HG03066 (cell line): ENCODE measurements at regions not wholly inside any gene's neighbourhood (a gene's known extent, or its start where the extent isn't known, plus 50 kb on each side); places are given as distances from the start of the nearest gene placed in this dataset.
"Not testable (repeated sequence)": the region's sequence is repeated elsewhere in the genome, so short reads cannot be mapped to it uniquely, and the experiment has no call there.

Experiments used
- ATAC-seq: cut with Tn5 transposase; IDR thresholded peaks from one replicate; pipeline ENCODE4 v1.9.1; 2021; ENCODE audit warnings: low read depth; ENCODE audit not compliant: unreplicated experiment

DNA sequence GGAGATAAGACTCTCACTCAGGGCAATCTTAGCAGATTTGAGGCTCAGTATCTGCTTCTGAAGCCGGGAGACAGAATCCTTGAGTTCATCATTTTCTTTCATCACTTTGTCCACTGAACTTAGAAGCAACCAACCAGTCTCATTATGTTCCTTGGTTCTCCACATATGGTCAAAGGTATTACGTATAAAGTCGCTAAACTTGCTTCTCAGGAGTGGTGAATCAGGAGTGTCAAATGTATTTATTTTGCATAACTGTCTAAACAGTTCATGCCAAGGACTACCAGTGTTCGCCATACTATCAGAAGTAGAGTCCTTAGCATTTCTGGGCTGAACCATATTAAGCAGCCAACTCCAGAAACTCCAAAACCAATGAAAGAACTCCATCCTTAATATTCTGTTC lies 163.0 kb upstream of the ZNF184 start:
- ATAC-seq, result not testable (repeated sequence)

- not testable (repeated sequence) for ATAC-seq
These were observed 160.3 kb upstream of the ZNF184 start for GRCh38 chr6:27633221-27633688.

DNA sequence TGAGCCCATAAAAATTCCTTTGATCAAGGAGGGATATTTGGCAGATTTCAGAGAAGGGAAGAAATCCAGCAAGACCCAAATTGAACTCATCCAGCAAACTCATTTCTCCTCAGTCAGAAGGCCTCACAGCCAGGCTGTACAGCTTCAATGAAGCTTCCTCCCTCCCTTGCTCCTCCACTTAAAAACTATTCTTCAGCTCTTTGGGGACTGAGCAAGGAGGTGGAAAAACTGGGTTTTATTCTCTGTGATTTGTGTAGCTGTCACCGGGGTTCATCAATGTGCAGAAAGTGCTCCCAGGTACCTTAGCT lies 158.7 kb upstream of the ZNF184 start:
- ATAC-seq, result no peak

DNA sequence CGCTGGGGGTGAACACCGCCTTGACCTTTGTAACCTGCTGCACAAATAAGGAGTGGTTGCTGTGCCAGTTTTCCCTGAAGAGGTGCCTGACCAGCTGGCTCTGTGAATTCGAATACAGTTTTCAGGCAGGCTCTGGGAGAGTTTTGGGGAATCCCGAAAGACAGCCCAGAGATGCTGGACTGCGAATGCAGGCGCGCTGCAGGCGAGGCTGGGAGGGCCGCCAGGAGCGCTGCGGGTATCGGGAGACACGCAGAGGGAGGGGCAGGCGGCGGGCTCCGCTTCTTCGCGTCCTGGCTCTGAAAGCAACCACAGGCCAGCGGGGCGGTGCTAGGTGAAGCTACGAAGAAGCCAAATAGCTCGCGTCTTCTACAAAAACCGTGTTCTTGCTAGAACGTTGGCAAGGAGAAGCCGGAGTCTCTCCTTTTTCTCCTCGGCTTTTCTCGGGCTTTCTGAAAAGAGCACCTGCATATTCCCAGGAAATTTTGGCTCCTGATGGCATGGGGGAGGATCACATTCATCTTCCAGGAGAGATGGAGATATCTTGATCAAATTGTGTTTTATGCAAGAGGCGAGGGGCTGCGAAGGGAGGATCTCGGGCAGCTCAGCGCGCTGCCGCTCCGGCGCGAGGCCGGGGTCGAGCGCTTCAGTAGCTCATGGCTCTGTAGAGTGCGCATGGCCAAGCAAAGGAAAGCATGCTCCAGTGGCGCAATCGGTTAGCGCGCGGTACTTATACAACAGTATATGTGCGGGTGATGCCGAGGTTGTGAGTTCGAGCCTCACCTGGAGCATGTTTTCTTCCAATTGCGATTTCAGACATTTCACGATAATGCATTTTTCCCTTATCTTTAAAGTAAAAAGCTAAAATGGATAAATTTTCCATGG lies 158.1 kb upstream of the ZNF184 start:
- ATAC-seq, result no peak

DNA sequence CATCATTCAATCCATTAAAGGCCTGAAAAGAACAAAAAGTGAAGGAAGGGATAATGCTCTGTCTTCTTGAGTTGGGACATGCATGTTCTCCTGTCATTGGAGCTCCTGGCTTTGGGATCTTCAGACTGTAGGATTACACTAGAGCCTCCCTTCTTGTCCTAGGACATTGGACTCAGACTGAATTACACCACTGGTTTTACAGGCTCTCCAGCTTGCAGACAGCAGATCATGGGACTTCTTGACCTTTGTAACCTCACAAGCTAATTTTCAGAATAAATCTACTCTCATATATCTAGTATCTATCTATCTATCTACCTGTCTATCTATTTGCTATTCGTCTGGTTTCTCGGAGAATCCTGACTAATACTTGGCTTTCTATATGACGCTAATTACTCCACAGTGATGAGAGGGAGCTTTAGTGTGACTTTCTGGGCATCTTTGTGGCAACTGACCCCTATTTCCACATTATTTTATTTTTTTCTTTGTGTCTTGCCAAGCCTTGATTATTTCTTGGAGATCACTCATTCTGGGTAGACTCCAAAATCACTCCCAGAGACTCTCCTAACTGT lies 151.9 kb upstream of the ZNF184 start:
- ATAC-seq, result no peak

GRCh38 chr6:27623103-27623502 lies 150.2 kb upstream of the ZNF184 start:
- no peak for ATAC-seq

- no peak for ATAC-seq
These were observed 146.5 kb upstream of the ZNF184 start for GRCh38 chr6:27619436-27619835.

DNA sequence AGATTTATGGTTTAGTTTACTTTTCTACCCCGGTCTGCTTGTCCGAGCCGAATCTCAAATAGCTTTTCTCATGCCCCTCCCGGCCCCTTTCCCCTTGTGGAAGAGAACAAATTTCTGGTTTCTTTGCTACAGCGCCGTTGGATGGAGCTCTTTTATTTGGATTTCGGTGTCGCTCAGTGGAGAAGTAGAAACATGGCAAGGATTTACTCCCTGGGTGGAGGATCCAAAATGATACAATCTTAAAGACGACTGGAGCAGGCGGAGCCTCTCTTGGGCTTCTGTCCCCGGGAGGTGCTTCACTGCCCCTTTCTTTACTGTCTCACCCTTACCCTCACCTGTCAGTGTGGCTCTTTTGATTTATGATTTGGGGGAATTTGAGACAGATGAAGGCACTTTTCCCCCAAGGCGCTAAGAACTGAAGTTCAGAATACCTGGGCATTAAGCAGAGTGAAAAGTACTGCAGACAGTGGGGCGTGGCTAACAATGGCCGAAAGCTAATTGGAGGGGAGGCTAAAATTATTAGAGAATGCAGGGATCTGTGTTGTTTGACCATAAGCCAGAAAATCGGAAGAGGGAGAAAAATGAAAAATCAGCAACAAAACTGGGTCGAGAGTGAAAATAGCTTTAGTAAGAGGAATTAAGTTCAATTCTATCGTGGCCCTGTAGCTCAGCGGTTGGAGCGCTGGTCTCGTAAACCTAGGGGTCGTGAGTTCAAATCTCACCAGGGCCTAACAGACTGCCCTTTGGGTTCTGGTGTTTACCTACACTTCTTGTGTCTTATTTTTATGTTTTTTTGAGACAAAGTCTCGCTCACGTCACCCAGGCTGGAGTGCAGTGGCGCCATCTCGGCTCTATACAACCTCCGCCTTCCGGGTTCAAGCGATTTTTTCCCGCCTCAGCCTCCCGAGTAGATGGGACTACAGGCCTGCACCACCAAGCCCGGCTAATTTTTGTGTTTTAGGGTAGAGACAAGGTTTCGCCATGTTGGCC lies 145.1 kb upstream of the ZNF184 start:
- ATAC-seq, result no peak

GRCh38 chr6:27617046-27617687 lies 144.3 kb upstream of the ZNF184 start:
- ATAC-seq, result no peak

GRCh38 chr6:27616328-27617045 lies 143.6 kb upstream of the ZNF184 start:
- ATAC-seq, result no peak

GRCh38 chr6:27611451-27611850 lies 138.5 kb upstream of the ZNF184 start:
- ATAC-seq, result no peak

- no peak for ATAC-seq
These were observed 136.3 kb upstream of the ZNF184 start for GRCh38 chr6:27608916-27609883.

DNA sequence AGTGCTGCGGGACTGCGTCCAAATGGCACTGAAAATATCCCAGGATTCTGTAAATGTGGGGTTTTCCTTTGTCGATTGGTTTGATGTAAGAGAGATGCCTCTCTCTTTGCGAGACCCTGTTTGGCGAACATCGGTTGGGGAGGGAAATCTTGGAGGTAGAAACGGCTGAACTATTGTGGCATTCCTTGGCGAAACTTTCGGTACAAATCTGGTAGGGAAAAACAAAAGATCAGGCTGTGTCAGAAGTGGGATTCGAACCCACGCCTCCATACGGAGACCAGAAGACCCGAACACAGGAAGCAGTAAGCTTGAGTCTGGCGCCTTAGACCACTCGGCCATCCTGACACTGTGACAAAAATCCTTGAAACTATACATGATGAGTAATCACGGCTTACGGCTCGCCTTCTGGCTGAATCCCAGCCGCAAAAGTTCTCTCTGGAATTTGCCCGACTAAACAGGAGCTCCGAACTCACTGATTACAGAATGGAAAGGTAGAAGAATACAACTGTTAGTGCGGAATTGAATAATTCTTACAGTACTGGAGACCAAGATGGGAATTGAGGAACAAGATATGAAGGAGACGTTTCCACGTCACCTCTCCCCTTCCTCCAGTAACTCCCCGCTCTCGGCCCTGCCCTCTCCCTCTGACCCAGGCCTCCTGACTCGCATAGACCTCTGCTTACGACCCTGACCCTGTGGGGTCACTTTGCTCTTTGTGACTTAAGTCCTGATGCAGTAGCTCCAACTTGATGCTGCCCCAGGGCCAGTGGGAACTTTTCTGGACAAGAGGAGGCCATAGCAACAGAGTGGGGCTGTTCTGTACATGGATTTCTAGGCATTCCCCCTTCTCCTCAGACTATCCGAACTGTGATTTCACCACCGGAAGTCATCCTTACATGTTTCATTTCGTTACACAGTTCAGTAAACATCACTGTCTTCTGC lies 132.8 kb upstream of the ZNF184 start:
- no peak for ATAC-seq

DNA sequence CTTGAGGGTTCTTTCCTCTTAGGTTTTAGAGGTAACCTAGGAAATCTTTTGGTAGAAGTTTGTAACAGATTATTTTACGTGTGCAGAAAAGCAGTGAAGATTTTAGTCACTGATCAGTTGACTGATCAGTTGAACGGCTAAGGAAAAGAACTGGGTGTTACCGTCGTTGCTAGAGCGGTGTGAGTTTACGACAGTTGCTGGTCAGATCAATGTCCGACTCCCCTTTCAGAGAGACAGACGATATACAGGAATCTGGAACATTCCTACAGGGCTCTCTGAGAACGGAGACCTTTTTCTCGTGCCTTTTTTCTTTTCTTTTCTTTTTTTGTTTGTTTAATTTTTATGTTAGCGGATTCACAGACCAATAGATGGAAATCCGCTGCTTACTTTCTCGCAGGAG lies 132.1 kb upstream of the ZNF184 start:
- ATAC-seq, result no peak

DNA sequence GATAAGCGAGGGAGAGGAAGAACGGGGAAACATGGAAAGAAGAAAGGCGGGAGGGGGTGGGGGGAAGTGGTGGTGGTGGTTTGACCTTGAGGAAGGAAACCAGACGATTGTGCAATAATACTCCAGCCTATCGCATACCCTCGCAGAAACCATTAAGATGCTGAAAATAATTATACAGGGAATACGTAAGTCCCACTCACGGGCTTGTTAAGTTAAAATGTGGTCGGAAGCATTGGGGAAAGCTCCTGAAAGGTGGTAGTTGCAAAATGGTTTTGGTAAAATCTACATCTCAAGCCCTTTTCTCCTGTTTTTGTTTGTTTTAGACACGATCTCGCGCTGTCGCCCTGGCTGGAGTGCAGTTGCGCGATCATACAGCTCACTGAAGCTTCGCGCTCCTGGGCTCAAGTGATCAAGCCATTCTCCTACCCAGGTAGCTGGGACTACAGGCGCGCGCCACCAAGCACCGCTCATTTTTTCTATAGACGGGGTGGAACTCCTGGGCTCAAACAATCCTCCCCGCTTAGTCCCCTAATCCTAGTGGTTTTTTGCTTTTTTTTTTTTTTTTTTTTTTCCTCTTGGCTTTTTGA lies 128.9 kb upstream of the ZNF184 start:
- ATAC-seq, result no peak

DNA sequence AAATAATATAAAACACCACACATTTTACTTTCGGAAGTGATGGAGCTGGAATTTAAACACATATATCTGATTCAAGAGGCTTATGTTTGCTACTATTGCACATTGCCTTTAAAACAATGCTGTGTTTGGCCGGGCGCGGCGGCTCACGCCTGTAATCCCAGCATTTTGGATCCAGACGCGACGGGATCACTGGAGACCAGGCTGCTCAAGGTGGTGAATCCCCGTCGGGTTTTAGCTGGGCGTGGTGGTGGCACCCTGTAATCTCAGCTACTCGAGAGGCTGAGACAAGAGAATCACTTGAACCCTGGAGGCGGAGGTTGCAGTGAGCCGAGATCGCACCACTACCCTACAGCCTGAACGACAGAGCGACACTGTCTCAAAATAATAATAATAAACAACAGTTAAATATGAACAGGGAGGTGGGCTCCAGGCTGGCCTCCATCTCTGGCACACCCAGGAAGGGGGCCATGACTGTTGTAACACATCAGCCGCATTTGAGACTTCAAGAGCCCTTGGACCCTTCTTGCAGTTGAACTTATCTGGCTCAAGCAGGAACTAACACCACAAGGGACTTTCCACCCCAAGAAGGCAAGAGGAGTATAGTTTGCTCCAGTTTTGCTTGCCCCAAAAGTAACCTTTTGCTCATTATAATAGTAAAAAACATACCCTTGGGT lies 127.1 kb upstream of the ZNF184 start:
- ATAC-seq, result no peak

GRCh38 chr6:27597031-27597567 lies 124.2 kb upstream of the ZNF184 start:
- not testable (repeated sequence) for ATAC-seq
